Calu3 (cell line): ENCODE measurements at regions not wholly inside any gene's neighbourhood (a gene's known extent, or its start where the extent isn't known, plus 50 kb on each side); places are given as distances from the start of the nearest gene placed in this dataset.

Experiments used
- BruUV-seq: library from RNA; stranded (reverse); fragments of 400-500 nt; replicated peaks from 2 replicates; lab custom pipeline; 2021; lab: Mats Ljungman, UMichigan
- CTCF ChIA-PET: fragments of 300-600 bp; sonication (Branson Sonifier 250); formaldehyde crosslinking; loops from one replicate; lab custom pipeline; 2022; ENCODE audit warnings: antibody characterized with exemption; lab: Charles Lee
- DNase-seq: peaks from one replicate; pipeline ENCODE4 v3.0.0; 2022
- H3K27ac Mint-ChIP-seq: one replicate; pipeline ENCODE4 v1.8.0; 2022; ENCODE audit warnings: mixed read lengths; ENCODE audit not compliant: unreplicated experiment
- H3K27me3 Mint-ChIP-seq: one replicate; pipeline ENCODE4 v1.8.0; 2022; ENCODE audit warnings: mixed read lengths; ENCODE audit not compliant: unreplicated experiment
- H3K36me3 Mint-ChIP-seq: one replicate; pipeline ENCODE4 v1.8.0; 2022; ENCODE audit warnings: mild to moderate bottlenecking, moderate library complexity, mixed read lengths; ENCODE audit not compliant: insufficient read depth, unreplicated experiment
- H3K4me1 Mint-ChIP-seq: one replicate; pipeline ENCODE4 v1.8.0; 2022; ENCODE audit warnings: mild to moderate bottlenecking, low read depth, mixed read lengths; ENCODE audit not compliant: unreplicated experiment
- H3K4me3 Mint-ChIP-seq: one replicate; pipeline ENCODE4 v1.8.0; 2022; ENCODE audit warnings: mild to moderate bottlenecking, low read depth, moderate library complexity, mixed read lengths; ENCODE audit not compliant: unreplicated experiment
- H3K9me3 Mint-ChIP-seq: one replicate; pipeline ENCODE4 v1.8.0; 2022; ENCODE audit warnings: low read depth, mixed read lengths; ENCODE audit not compliant: unreplicated experiment
- intact Hi-C: fragments of 100-400 bp; cut with micrococcal nuclease; formaldehyde crosslinking; loops from one replicate; pipeline ENCODE4 v1.10.0; 2022; ENCODE audit not compliant: unreplicated experiment
- TF ChIP-seq, protein P1 (sequence below): fragments of 200-600 bp; IDR thresholded peaks from one replicate; pipeline ENCODE4 v1.8.0; 2022; ENCODE audit warnings: antibody characterized with exemption; ENCODE audit not compliant: unreplicated experiment

DNA sequence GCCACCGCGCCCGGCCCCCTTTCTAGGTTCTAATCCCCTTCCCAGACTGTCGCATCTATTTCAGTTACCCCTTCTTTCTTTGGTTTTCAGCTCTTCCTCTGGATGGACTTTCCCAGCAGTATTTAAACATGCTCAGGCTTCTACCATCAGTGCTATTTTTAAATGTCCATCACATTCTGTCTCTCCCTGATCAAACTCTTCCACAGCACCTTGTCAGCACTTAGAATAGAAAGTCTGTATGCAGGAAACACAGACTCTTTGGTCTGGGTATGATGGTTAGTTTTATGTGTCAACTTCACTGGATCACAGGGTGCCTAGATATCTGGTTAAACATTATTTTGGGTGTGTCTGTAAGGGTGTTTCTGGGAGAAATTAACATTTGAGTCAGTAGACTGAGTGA lies 297.8 kb upstream of the ECI2 start:
- no peak for DNase-seq
- Mint-ChIP-seq H3K27me3 (no peaks in the 10 kb centered on the region), H3K36me3 (no peaks in the 10 kb centered on the region), H3K27ac (no peak overlapping the region), H3K4me3 (no peak overlapping the region), H3K9me3 (peaks cover 2% of the 10 kb centered on the region), H3K4me1 (peaks cover 6% of the 10 kb centered on the region)
- intact Hi-C loops, result no loop called here
- TF ChIP-seq, protein P1, sequence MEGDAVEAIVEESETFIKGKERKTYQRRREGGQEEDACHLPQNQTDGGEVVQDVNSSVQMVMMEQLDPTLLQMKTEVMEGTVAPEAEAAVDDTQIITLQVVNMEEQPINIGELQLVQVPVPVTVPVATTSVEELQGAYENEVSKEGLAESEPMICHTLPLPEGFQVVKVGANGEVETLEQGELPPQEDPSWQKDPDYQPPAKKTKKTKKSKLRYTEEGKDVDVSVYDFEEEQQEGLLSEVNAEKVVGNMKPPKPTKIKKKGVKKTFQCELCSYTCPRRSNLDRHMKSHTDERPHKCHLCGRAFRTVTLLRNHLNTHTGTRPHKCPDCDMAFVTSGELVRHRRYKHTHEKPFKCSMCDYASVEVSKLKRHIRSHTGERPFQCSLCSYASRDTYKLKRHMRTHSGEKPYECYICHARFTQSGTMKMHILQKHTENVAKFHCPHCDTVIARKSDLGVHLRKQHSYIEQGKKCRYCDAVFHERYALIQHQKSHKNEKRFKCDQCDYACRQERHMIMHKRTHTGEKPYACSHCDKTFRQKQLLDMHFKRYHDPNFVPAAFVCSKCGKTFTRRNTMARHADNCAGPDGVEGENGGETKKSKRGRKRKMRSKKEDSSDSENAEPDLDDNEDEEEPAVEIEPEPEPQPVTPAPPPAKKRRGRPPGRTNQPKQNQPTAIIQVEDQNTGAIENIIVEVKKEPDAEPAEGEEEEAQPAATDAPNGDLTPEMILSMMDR, result no peak
- CTCF ChIA-PET, result no interaction called here
- no TSS peak for BruUV-seq

DNA sequence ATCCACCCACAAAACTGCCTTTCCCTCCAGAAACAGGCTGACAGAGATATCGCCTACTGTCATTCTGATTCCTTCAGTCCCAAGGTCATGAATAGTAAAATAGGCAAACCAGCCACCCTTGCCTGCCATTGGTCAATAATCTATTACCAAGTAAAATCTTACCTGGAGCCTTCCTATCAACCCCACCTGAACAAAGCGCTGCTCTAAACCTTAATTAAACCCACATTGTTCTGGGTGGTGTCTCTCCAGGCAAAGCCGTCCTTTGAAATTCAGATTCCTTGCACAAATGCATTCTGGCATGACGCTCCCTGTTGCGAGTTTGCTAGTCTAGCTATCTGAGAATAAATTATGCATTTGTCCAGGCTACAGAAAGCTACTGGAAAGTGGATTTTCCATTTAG lies 291.6 kb upstream of the ECI2 start:
- H3K36me3 Mint-ChIP-seq, result no peaks in the 10 kb centered on the region
- no peak overlapping the region for H3K27ac Mint-ChIP-seq
- intact Hi-C loops, result no loop called here
- no peaks in the 10 kb centered on the region for H3K4me1 Mint-ChIP-seq
- H3K4me3 Mint-ChIP-seq, result no peak overlapping the region
- CTCF ChIA-PET, result no interaction called here
- no TSS peak for BruUV-seq
- no peak for DNase-seq
- TF ChIP-seq, protein P1, result no peak
- peaks cover 2% of the 10 kb centered on the region for H3K9me3 Mint-ChIP-seq
- no peaks in the 10 kb centered on the region for H3K27me3 Mint-ChIP-seq

DNA sequence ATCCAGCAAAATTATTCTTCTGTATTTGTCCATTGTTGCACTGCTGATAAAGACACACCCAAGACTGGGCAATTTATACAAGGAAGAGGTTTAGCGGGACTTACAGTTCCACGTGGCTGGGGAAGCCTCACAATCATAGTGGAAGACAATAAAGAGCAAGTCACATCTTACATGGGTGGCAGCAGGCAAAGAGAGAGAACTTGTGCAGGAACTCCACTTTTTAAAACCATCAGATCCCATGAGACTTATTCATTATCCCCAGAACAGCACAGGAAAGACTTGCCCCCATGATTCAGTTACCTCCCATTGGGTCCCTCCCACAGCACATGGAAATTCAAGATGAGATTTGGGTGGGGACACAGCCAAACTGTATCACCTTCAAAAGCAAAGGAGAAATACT lies 286.5 kb upstream of the ECI2 start:
- Mint-ChIP-seq H3K4me3 (no peak overlapping the region), H3K9me3 (no peaks in the 10 kb centered on the region), H3K27ac (no peak overlapping the region), H3K27me3 (no peaks in the 10 kb centered on the region), H3K36me3 (no peaks in the 10 kb centered on the region), H3K4me1 (no peaks in the 10 kb centered on the region)
- CTCF ChIA-PET, result no interaction called here
- no TSS peak for BruUV-seq
- TF ChIP-seq, protein P1, result no peak
- intact Hi-C loops, result no loop called here
- DNase-seq, result no peak

DNA sequence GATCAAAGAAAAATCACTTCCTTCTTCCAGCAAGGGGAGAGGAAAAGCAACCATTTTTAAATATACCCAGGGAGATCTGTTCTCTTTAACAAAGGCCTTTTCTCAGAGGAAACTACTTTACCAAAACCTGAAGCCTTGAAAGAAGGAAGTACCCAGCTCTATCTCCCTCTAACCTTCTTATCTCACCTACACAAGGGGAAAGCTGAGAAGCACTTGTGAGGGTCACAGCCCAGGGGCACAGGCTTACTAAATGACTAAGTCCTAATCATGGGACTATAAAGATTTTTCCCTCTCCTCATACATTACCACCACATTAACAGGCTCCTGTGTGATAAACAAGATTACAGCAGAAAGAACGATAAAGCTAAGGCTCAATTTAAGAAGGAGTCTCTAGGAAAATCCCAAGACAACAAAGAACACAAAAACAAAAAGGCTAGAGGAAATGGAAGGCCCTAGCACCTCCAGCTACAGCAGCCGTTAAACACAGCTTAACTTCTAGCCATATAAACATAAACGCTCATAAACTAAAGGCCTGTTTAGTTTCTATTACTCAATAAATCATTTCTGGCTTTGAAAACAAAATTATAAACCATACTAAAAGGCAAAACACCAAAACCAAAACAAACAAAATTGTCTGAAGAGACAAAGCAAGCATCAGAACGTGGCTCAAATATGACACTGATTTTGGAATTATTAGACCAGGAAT lies 284.9 kb upstream of the ECI2 start:
- no TSS peak for BruUV-seq
- CTCF ChIA-PET, result no interaction called here
- H3K27ac Mint-ChIP-seq, result no peak overlapping the region

More for the DNA sequence above, 284.9 kb upstream of the ECI2 start:
- DNase-seq, result no peak
- Mint-ChIP-seq H3K4me1 (no peaks in the 10 kb centered on the region), H3K9me3 (no peaks in the 10 kb centered on the region), H3K4me3 (no peak overlapping the region), H3K36me3 (no peaks in the 10 kb centered on the region), H3K27me3 (no peaks in the 10 kb centered on the region)
- TF ChIP-seq, protein P1, result no peak
- intact Hi-C loops, result no loop called here
